GM12874 (cell line): ENCODE measurements at regions not wholly inside any gene's neighbourhood (a gene's known extent, or its start where the extent isn't known, plus 50 kb on each side); places are given as distances from the start of the nearest gene placed in this dataset.

Experiments
- CTCF ChIP-seq: IDR thresholded peaks from 2 replicates; pipeline ENCODE4 v1.5.1; 2011; ENCODE audit warnings: low read depth, mild to moderate bottlenecking, control low read depth, low read length, moderate library complexity; ENCODE audit not compliant: insufficient read depth

DNA sequence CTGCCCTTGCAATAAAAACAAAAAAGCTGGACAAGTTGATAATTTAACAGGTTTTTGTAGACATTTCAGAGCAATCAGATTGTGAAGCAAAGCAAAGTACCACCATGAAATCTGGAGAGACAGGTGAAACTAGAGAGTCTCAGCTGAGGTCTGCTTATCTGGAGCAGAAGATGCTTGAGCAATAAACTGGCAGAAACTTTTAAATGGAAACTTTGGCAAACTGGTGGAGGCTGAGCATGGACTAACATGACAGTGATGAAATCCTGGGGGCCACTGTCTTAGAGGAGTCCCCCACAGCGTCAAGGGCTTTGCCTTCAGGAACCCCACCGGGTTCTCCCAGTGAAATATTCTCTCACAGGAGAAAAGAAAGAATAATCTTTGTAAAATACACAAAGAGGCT is 416.3 kb upstream of the B3GALT2 start:
- TF ChIP-seq CTCF: no peak

DNA sequence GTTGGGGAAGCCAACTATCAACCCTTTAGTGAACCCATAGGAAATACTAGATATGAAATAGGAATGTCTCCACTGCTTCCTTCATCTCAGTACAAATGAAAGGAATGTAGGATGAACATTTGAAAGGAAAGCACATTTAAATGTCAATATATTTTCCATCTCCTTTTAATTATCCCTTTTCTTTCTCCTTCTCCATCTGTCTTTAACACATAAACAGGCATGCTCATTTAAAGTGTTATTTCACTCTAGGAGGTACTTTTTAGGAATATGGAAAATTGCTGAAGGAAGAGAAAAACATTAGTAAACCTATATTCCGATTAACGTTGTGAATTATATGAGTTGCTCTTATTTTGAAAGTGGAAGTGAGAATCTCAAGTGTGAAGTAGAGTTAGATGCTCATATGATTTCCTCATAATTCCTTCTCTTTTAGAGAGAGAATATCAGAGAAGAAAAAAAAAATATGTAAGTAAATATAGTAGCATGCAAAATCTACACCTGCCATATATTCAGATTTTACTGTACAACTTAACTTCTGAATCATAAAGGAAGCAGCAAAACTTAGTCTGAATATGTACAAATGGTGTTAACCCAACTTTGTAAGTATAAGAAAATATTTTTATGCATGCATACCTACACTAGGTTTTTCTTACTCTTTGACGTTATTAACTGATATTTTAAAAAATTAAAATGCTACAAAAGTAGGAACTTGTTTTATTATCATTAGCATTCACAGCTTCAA is 406.9 kb upstream of the B3GALT2 start:
- TF ChIP-seq CTCF: no peak

DNA sequence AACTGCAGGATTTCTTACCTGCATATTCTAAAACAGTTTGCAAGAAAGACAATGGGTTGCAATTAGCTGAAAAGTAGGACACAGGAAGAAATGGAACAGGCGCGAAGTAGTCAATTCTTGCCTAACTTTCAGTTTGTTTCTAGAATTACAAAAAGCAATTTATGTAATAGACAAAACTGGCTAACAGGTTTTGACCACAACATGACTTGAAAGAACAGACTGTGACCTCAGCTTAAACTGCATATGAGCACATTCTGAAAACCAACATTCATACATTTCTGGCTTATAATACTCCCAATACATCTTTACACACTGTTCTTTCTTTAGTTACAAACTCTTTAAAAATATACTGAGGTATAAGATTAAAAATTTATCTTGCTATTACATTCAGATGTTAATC is 405.9 kb upstream of the B3GALT2 start:
- TF ChIP-seq CTCF: no peak

DNA sequence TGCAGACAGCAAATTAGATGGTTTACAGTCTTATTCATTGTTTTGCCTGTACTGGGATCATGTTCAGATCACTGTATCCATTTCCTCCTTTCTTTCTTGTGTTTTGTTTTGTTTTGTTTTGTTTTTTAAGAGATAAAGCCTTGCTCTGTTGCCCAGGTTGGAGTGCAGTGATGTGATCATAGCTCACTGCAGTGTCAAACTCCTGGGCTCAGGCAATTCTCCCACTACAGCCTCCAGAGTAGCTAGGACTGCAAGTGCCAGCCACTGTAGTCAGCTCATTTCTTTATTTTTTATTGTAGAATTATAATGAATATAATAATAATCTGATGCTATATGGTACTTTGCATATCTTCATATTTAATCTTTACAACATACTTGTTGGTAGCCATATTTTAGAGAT is 403.7 kb upstream of the B3GALT2 start:
- TF ChIP-seq CTCF: no peak

DNA sequence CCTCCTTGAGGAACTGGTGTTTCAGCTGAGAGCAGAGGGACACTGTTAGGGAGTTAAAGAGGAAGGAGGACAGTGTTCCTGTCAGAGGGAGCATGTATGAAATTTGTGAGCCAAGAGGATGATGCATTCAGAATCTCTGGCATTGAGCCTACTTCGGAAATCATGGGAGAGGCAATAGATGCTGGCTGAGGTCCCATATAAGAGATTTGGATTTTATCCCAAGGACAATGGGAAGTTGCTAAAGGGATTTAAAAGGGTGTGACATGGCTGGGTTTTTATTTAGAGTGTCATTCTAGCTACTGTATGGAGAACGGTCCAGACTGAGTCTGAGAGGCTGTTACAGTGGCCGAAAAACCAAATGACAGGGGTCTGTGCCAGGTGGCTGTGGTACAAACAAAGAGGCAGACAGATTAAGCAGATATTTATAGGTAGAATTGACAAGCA is 403.2 kb upstream of the B3GALT2 start:
- TF ChIP-seq CTCF: no peak

DNA sequence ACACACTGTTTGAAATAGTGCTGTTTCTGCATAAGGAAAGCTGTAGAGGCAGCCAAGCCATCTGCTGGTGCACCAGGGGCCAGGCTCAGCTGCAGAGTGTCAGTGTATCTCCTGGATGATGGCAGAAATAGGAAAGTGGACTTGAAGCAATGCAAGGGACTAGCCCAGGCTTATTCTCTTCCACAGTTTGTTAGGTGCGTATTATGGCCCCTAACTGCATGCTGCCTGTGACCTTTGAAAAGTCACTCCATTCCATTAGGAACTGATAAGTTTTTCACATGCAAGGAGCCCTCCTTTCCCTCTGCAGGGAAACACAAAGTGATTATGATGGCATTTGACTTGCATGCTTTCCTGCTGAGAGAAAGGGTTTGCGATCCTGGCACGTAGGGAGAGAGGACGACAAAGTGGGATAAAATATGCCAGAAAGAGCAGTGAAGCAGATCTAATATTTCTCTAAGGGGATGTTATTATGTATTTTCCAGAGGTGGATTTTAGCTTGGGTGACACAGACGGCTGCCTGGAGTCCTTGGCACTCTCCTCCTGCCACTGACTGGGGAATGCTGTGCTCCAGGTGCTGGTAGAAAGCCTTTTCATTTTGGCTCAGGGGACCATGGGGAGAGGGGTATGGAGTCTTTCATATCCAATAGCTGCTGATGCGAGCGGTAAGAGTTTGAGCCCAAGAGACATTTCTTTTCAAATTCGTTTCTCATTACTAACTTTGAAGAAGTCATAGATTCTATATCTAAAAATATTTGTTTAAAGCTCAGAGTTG is 402.1 kb upstream of the B3GALT2 start:
- TF ChIP-seq CTCF: no peak

GRCh38 chr1:193584731-193585239 is 398.4 kb upstream of the B3GALT2 start:
- no peak for TF ChIP-seq CTCF
